GM23338 (cell line): ENCODE measurements at regions not wholly inside any gene's neighbourhood (a gene's known extent, or its start where the extent isn't known, plus 50 kb on each side); places are given as distances from the start of the nearest gene placed in this dataset.

Experiments used
- ATAC-seq: fragments of 200-7000 bp; cut with Tn5 transposase; 3 replicates; pipeline ENCODE4 v1.9.1; 2020
- DNase-seq: peaks from one replicate; pipeline ENCODE4 v3.0.0-alpha.2; 2015; ENCODE audit warnings: low spot score
- H2AFZ ChIP-seq: fragments of 200-600 bp; sonication (generic); 2 replicates; pipeline ENCODE4 v1.8.0; 2016; ENCODE audit warnings: antibody characterized with exemption, mild to moderate bottlenecking, moderate library complexity
- H3F3A ChIP-seq: fragments of 200-600 bp; sonication (generic); replicated peaks from 2 replicates; pipeline ENCODE4 v1.8.0; 2017; ENCODE audit warnings: antibody characterized with exemption, mixed run types, low read depth
- H3K27ac ChIP-seq: fragments of 200-600 bp; sonication (generic); 2 replicates; pipeline ENCODE4 v1.6.1; 2016; ENCODE audit warnings: low read depth
- H3K27me3 ChIP-seq: fragments of 200-600 bp; sonication (generic); 2 replicates; pipeline ENCODE4 v1.8.0; 2016; ENCODE audit warnings: mild to moderate bottlenecking, mixed run types, moderate library complexity; ENCODE audit not compliant: insufficient read depth
- H3K36me3 ChIP-seq: fragments of 200-600 bp; sonication (generic); 2 replicates; pipeline ENCODE4 v1.8.0; 2016; ENCODE audit warnings: mild to moderate bottlenecking; ENCODE audit not compliant: insufficient read depth
- H3K4me1 ChIP-seq: fragments of 200-600 bp; sonication (generic); 2 replicates; pipeline ENCODE4 v1.8.0; 2016; ENCODE audit warnings: mild to moderate bottlenecking, moderate library complexity; ENCODE audit not compliant: insufficient read depth
- H3K4me2 ChIP-seq: fragments of 200-600 bp; sonication (generic); 2 replicates; pipeline ENCODE4 v1.7.1; 2017; ENCODE audit warnings: mixed run types
- H3K4me3 ChIP-seq: fragments of 200-600 bp; sonication (generic); 2 replicates; pipeline ENCODE4 v1.6.1; 2016; ENCODE audit warnings: mixed run types
- H3K79me2 ChIP-seq: fragments of 200-600 bp; sonication (generic); replicated peaks from 2 replicates; pipeline ENCODE4 v1.8.0; 2017; ENCODE audit warnings: mild to moderate bottlenecking; ENCODE audit not compliant: insufficient read depth
- H3K9me2 ChIP-seq: fragments of 200-600 bp; sonication (generic); 2 replicates; pipeline ENCODE4 v1.8.0; 2017; ENCODE audit not compliant: insufficient read depth
- H4K20me1 ChIP-seq: fragments of 200-600 bp; sonication (generic); replicated peaks from 2 replicates; pipeline ENCODE4 v1.8.0; 2017; ENCODE audit warnings: mild to moderate bottlenecking; ENCODE audit not compliant: insufficient read depth
- H3K27ac Mint-ChIP-seq: 2 replicates; pipeline ENCODE4 v1.8.0; 2020; ENCODE audit warnings: inconsistent platforms, mild to moderate bottlenecking, moderate library complexity, mixed read lengths
- H3K27me3 Mint-ChIP-seq: 3 replicates; pipeline ENCODE4 v1.8.0; 2022; ENCODE audit warnings: low read depth, mild to moderate bottlenecking, moderate library complexity, mixed read lengths, inconsistent platforms; ENCODE audit not compliant: insufficient read depth, poor library complexity
- H3K36me3 Mint-ChIP-seq: 3 replicates; pipeline ENCODE4 v1.8.0; 2021; ENCODE audit warnings: low read depth, mild to moderate bottlenecking, inconsistent platforms, moderate library complexity, mixed read lengths
- H3K4me1 Mint-ChIP-seq: 3 replicates; pipeline ENCODE4 v1.8.0; 2020; ENCODE audit warnings: mild to moderate bottlenecking, inconsistent platforms, mixed read lengths
- H3K4me3 Mint-ChIP-seq: 3 replicates; pipeline ENCODE4 v1.8.0; 2021; ENCODE audit warnings: moderate library complexity, mild to moderate bottlenecking, inconsistent platforms, mixed read lengths
- H3K9me3 Mint-ChIP-seq: 3 replicates; pipeline ENCODE4 v1.8.0; 2020; ENCODE audit warnings: moderate library complexity, mild to moderate bottlenecking, inconsistent platforms, mixed read lengths
- CREB1 ChIP-seq: fragments of 250-450 bp; sonication (Bioruptor Pico); IDR thresholded peaks from 2 replicates; pipeline ENCODE4 v1.5.0; 2020; ENCODE audit warnings: low read depth, mild to moderate bottlenecking, moderate library complexity
- CTCF ChIP-seq, 2 experiments: fragments of 200-600 bp in 1 of 2; sonication (generic) in 1 of 2; conservative IDR thresholded peaks; 2 replicates each; pipeline versions ENCODE4 v1.5.1 to v1.6.1; 2016 to 2017; ENCODE audit warnings: antibody characterized with exemption in 2 of 2, low read depth in 2 of 2, mild to moderate bottlenecking in 2 of 2, moderate library complexity in 1 of 2
- ETS1 ChIP-seq: IDR thresholded peaks from 2 replicates; pipeline ENCODE4 v1.6.1; 2016; ENCODE audit warnings: antibody characterized with exemption
- EZH2 ChIP-seq: fragments of 200-600 bp; sonication (generic); IDR thresholded peaks from one replicate; pipeline ENCODE4 v1.8.0; 2017; ENCODE audit warnings: antibody characterized with exemption, mild to moderate bottlenecking, low read depth; ENCODE audit not compliant: unreplicated experiment
- EZH2phosphoT487 ChIP-seq: fragments of 200-600 bp; sonication (generic); IDR thresholded peaks from one replicate; pipeline ENCODE4 v1.8.1; 2018; ENCODE audit warnings: antibody characterized with exemption; ENCODE audit not compliant: unreplicated experiment
- JUNB ChIP-seq: IDR thresholded peaks from one replicate; pipeline ENCODE4 v1.6.1; 2016; ENCODE audit warnings: antibody characterized with exemption; ENCODE audit not compliant: unreplicated experiment
- NANOG ChIP-seq: IDR thresholded peaks from 2 replicates; pipeline ENCODE4 v1.6.1; 2016; ENCODE audit warnings: antibody characterized with exemption, borderline replicate concordance
- POLR2AphosphoS5 ChIP-seq: IDR thresholded peaks from 2 replicates; pipeline ENCODE4 v1.6.1; 2016; ENCODE audit warnings: antibody characterized with exemption, low read depth
- REST ChIP-seq: IDR thresholded peaks from one replicate; pipeline ENCODE4 v1.6.1; 2018; ENCODE audit warnings: antibody characterized with exemption; ENCODE audit not compliant: unreplicated experiment
- STAT1 ChIP-seq: IDR thresholded peaks from one replicate; pipeline ENCODE4 v1.6.1; 2016; ENCODE audit warnings: antibody characterized with exemption; ENCODE audit not compliant: unreplicated experiment
- ZNF114 ChIP-seq: fragments of 250-450 bp; sonication (Bioruptor Pico); IDR thresholded peaks from 2 replicates; pipeline ENCODE4 v1.5.0; 2020; ENCODE audit warnings: mild to moderate bottlenecking, moderate library complexity
- ZNF331 ChIP-seq: fragments of 250-450 bp; sonication (Bioruptor Pico); IDR thresholded peaks from 2 replicates; pipeline ENCODE4 v1.5.0; 2020; ENCODE audit warnings: low read depth, mild to moderate bottlenecking, moderate library complexity
- ZNF462 ChIP-seq: fragments of 250-450 bp; sonication (Bioruptor Pico); IDR thresholded peaks from 2 replicates; pipeline ENCODE4 v1.5.0; 2020; ENCODE audit warnings: mild to moderate bottlenecking, moderate library complexity

- H2AFZ ChIP-seq: no peak overlapping the region
- Mint-ChIP-seq H3K9me3 (no peaks in the 10 kb centered on the region; the same call in 1 of the 3 replicates), H3K4me1 (peaks cover 17% of the 10 kb centered on the region), H3K36me3 (no peaks in the 10 kb centered on the region), H3K27me3 (peaks cover 19% of the 10 kb centered on the region), H3K27ac (no peak overlapping the region), H3K4me3 (no peak overlapping the region)
- no peaks in the 10 kb centered on the region for H3K36me3 ChIP-seq
- no peaks in the 10 kb centered on the region for H4K20me1 ChIP-seq
- H3F3A ChIP-seq: 0 out of 2 replicates have a peak, but pooled peaks cover 2% of the 10 kb centered on the region
- H3K4me2 ChIP-seq: no peak overlapping the region
- TF ChIP-seq ETS1 (no peak), STAT1 (no peak), CREB1 (CRISPR knock-in tag) (no peak), ZNF114 (CRISPR knock-in tag) (no peak), ZNF331 (CRISPR knock-in tag) (no peak), JUNB (no peak), EZH2phosphoT487 (no peak), POLR2AphosphoS5 (no peak), CTCF (conservative IDR thresholded peaks at IDR 0.05; ENCODE audit: low read depth in 2 of 2) (no peak), REST (no peak), ZNF462 (CRISPR knock-in tag) (no peak), EZH2 (no peak), NANOG (no peak)
- ATAC-seq (no peak), DNase-seq (no peak)
- no peak overlapping the region for H3K4me3 ChIP-seq
- H3K27ac ChIP-seq: no peak overlapping the region
- H3K27me3 ChIP-seq: no peaks in the 10 kb centered on the region
- no peaks in the 10 kb centered on the region for H3K79me2 ChIP-seq
- peaks cover 7% of the 10 kb centered on the region; the same call in 1 of the 2 replicates for H3K4me1 ChIP-seq
- H3K9me2 ChIP-seq: 0 out of 2 replicates have a peak, but pooled peaks cover 3% of the 10 kb centered on the region
Measured at GRCh38 chr11:69431136-69431535, 50.3 kb upstream of the LINC01488 start.
